ENCODE measurements at regions not wholly inside any gene's neighbourhood (a gene's known extent, or its start where the extent isn't known, plus 50 kb on each side); places are given as distances from the start of the nearest gene placed in this dataset.

DNA sequence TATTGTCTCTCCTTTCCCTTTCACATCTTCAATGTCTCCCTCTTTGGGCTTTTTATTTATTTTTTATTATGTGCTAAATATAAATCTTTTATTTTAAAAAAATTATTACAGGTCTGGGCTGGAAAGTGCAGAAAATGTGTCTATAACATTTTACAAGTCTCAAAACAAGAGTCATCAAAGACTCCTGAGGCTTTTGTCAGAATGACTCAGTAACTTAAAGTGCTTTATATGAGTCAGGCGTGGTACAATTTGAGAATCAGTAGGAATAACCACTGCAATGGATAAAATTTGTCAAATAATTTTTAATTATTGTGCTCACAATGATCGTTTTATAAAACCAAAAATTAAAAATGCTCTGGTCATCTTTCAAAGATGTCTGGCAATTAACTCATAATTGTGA, 193.9 kb downstream of the MMUT start:
- no peak overlapping the region for H3K4me3 Mint-ChIP-seq
- H3K9me3 Mint-ChIP-seq = no peaks in the 10 kb centered on the region
- H3K27me3 Mint-ChIP-seq (ENCODE audit: low read depth) = no peaks in the 10 kb centered on the region
- H3K4me1 Mint-ChIP-seq = no peaks in the 10 kb centered on the region
- TF ChIP-seq, protein P1, sequence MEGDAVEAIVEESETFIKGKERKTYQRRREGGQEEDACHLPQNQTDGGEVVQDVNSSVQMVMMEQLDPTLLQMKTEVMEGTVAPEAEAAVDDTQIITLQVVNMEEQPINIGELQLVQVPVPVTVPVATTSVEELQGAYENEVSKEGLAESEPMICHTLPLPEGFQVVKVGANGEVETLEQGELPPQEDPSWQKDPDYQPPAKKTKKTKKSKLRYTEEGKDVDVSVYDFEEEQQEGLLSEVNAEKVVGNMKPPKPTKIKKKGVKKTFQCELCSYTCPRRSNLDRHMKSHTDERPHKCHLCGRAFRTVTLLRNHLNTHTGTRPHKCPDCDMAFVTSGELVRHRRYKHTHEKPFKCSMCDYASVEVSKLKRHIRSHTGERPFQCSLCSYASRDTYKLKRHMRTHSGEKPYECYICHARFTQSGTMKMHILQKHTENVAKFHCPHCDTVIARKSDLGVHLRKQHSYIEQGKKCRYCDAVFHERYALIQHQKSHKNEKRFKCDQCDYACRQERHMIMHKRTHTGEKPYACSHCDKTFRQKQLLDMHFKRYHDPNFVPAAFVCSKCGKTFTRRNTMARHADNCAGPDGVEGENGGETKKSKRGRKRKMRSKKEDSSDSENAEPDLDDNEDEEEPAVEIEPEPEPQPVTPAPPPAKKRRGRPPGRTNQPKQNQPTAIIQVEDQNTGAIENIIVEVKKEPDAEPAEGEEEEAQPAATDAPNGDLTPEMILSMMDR (IDR thresholded peaks at IDR 0.05; ENCODE audit: unreplicated experiment in 3 of 3) = no peak
- no peaks in the 10 kb centered on the region for H3K36me3 Mint-ChIP-seq (ENCODE audit: low read depth)
- H3K27ac Mint-ChIP-seq = no peak overlapping the region

GRCh38 chr6:49264909-49265308, 198.1 kb downstream of the MMUT start:
- Mint-ChIP-seq H3K27ac (no peak overlapping the region), H3K9me3 (no peaks in the 10 kb centered on the region), H3K4me1 (no peaks in the 10 kb centered on the region), H3K36me3 (ENCODE audit: low read depth) (no peaks in the 10 kb centered on the region), H3K4me3 (no peak overlapping the region), H3K27me3 (ENCODE audit: low read depth) (no peaks in the 10 kb centered on the region)
- TF ChIP-seq, protein P1 (IDR thresholded peaks at IDR 0.05; ENCODE audit: unreplicated experiment in 3 of 3) = no peak

DNA sequence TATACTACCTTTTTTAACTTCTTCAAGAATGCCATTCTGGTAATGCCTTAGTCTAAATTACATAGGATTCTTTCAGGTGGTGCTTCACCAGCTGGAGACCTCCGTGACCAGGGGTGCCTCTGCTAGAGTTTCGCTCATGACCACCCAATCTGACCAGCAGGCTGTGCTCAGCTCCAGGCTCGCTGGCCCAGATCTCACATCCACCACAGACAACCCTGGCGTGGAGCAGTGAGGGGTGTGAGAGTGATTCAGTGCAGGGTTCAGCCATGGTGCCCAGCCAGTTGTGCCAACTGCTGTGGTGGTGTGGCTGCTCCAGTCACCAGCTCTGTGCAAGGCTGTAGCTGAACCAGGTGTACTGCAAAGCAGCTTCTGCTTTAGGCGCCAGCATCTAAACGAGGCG, 198.6 kb downstream of the MMUT start:
- no peaks in the 10 kb centered on the region for H3K4me1 Mint-ChIP-seq
- H3K36me3 Mint-ChIP-seq (ENCODE audit: low read depth) = no peaks in the 10 kb centered on the region
- H3K27me3 Mint-ChIP-seq (ENCODE audit: low read depth) = no peaks in the 10 kb centered on the region
- H3K9me3 Mint-ChIP-seq = no peaks in the 10 kb centered on the region
- no peak overlapping the region for H3K4me3 Mint-ChIP-seq
- no peak overlapping the region for H3K27ac Mint-ChIP-seq
- TF ChIP-seq, protein P1 (IDR thresholded peaks at IDR 0.05; ENCODE audit: unreplicated experiment in 3 of 3) = no peak

DNA sequence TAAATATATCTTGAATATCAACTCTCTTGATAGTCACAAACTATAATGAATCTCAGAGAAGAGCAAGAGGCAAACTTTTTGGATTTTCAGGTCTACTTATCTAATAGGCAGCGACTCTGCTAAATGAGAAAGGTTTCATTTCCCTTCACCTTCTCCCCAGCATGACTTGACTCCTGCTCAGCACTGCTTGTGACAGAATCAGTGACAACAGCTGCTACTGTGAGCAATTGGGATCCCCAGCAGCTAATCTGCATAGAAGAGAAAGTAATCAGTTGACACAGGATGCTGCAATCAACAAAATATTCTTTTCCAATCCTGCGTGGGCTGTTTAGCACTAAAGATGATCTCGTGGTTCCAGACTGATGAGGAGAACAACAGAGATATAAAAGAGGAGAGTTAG, 205.5 kb downstream of the MMUT start:
- TF ChIP-seq, protein P1 (IDR thresholded peaks at IDR 0.05; ENCODE audit: unreplicated experiment in 3 of 3) = no peak
- H3K9me3 Mint-ChIP-seq = no peaks in the 10 kb centered on the region
- no peaks in the 10 kb centered on the region for H3K36me3 Mint-ChIP-seq (ENCODE audit: low read depth)
- no peak overlapping the region for H3K27ac Mint-ChIP-seq
- H3K27me3 Mint-ChIP-seq (ENCODE audit: low read depth) = no peaks in the 10 kb centered on the region
- H3K4me3 Mint-ChIP-seq = no peak overlapping the region
- peaks cover 6% of the 10 kb centered on the region for H3K4me1 Mint-ChIP-seq

- no peaks in the 10 kb centered on the region for H3K9me3 Mint-ChIP-seq
- H3K4me3 Mint-ChIP-seq = no peak overlapping the region
- TF ChIP-seq, protein P1 (IDR thresholded peaks at IDR 0.05; ENCODE audit: unreplicated experiment in 3 of 3) = no peak
- no peak overlapping the region for H3K27ac Mint-ChIP-seq
- no peaks in the 10 kb centered on the region for H3K27me3 Mint-ChIP-seq (ENCODE audit: low read depth)
- H3K4me1 Mint-ChIP-seq = peaks cover 7% of the 10 kb centered on the region
- H3K36me3 Mint-ChIP-seq (ENCODE audit: low read depth) = no peaks in the 10 kb centered on the region
Measured at GRCh38 chr6:49255335-49255734, 207.7 kb downstream of the MMUT start.

DNA sequence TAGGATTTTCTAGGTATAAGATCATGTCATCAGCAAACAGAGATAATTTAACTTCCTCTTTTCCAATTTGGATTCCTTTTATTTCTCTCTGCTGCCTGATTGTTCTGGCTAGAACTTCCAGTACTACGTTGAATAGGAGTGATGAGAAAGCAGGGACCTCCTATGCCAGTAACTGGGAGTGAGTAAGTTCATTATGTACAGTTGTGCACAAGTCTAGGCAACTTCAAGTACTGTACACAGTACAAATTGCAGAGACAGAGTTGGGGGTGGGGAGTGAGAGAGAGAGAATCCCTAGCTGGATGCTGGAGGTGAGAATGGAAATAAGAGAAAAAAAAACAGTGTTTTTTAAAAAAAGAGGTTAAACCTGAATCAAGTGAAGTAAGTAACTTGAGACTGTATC, 210.2 kb downstream of the MMUT start:
- Mint-ChIP-seq H3K36me3 (ENCODE audit: low read depth) (no peaks in the 10 kb centered on the region), H3K9me3 (no peaks in the 10 kb centered on the region), H3K27ac (peak overlapping the region in 1 of 3 experiments; percentile 4), H3K4me3 (no peak overlapping the region), H3K4me1 (peaks cover 7% of the 10 kb centered on the region), H3K27me3 (ENCODE audit: low read depth) (no peaks in the 10 kb centered on the region)
- TF ChIP-seq, protein P1 (IDR thresholded peaks at IDR 0.05; ENCODE audit: unreplicated experiment in 3 of 3) = no peak

Measured in nephron (organoid).